GM06990 (cell line): ENCODE measurements at regions not wholly inside any gene's neighbourhood (a gene's known extent, or its start where the extent isn't known, plus 50 kb on each side); places are given as distances from the start of the nearest gene placed in this dataset.

ENCODE experiments used
- DNase-seq: peaks from one replicate; pipeline ENCODE4 v3.0.0-alpha.2; 2011; ENCODE audit not compliant: insufficient read length; ENCODE audit errors: extremely low read depth
- H3K27me3 ChIP-seq: replicated peaks from 2 replicates; pipeline ENCODE4 v1.6.0; 2011; ENCODE audit warnings: low read length; ENCODE audit not compliant: control insufficient read depth, insufficient read depth
- H3K36me3 ChIP-seq: 2 replicates; pipeline ENCODE4 v1.5.1; 2011; ENCODE audit warnings: low read length; ENCODE audit not compliant: control insufficient read depth, insufficient read depth
- H3K4me3 ChIP-seq: replicated peaks from 2 replicates; pipeline ENCODE4 v1.5.1; 2011; ENCODE audit warnings: low read depth, mild to moderate bottlenecking, control low read depth, low read length
- CTCF ChIP-seq: IDR thresholded peaks from 2 replicates; pipeline ENCODE4 v1.5.1; 2011; ENCODE audit warnings: low read length, control low read depth, mild to moderate bottlenecking, inconsistent platforms; ENCODE audit not compliant: insufficient read depth, poor library complexity, severe bottlenecking

- no peak overlapping the region for H3K4me3 ChIP-seq
- no peak for DNase-seq
- no peak for TF ChIP-seq CTCF
- no peaks in the 10 kb centered on the region for H3K27me3 ChIP-seq
- no peaks in the 10 kb centered on the region for H3K36me3 ChIP-seq
These were observed 278.9 kb upstream of the LRRC3B start for GRCh38 chr3:26343647-26344046.

GRCh38 chr3:26345613-26346012, 277.0 kb upstream of the LRRC3B start:
- no peak overlapping the region for H3K4me3 ChIP-seq
- no peaks in the 10 kb centered on the region for H3K27me3 ChIP-seq
- no peak for TF ChIP-seq CTCF
- H3K36me3 ChIP-seq: no peaks in the 10 kb centered on the region
- no peak for DNase-seq

- Histone ChIP-seq H3K27me3 (no peaks in the 10 kb centered on the region), H3K36me3 (no peaks in the 10 kb centered on the region), H3K4me3 (no peak overlapping the region)
- TF ChIP-seq CTCF: no peak
- no peak for DNase-seq
These were observed 276.1 kb upstream of the LRRC3B start for GRCh38 chr3:26346497-26346896.

- no peak for TF ChIP-seq CTCF
- no peaks in the 10 kb centered on the region for H3K27me3 ChIP-seq
These were observed 275.4 kb upstream of the LRRC3B start for GRCh38 chr3:26347150-26347549.

GRCh38 chr3:26350853-26351252, 271.7 kb upstream of the LRRC3B start:
- Histone ChIP-seq H3K27me3 (no peaks in the 10 kb centered on the region), H3K4me3 (no peak overlapping the region), H3K36me3 (no peaks in the 10 kb centered on the region)
- no peak for TF ChIP-seq CTCF
- no peak for DNase-seq

More at GRCh38 chr3:26347150-26347549, 275.4 kb upstream of the LRRC3B start:
- no peak overlapping the region for H3K4me3 ChIP-seq
- H3K36me3 ChIP-seq: no peaks in the 10 kb centered on the region
- DNase-seq: no peak

GRCh38 chr3:26353097-26353496, 269.5 kb upstream of the LRRC3B start:
- DNase-seq: no peak
- H3K27me3 ChIP-seq: no peaks in the 10 kb centered on the region
- no peak overlapping the region for H3K4me3 ChIP-seq
- no peaks in the 10 kb centered on the region for H3K36me3 ChIP-seq
- TF ChIP-seq CTCF: no peak
